GM12875 (cell line): ENCODE measurements at regions not wholly inside any gene's neighbourhood (a gene's known extent, or its start where the extent isn't known, plus 50 kb on each side); places are given as distances from the start of the nearest gene placed in this dataset.

ENCODE experiments used
- H3K4me3 ChIP-seq: one replicate; pipeline ENCODE4 v1.5.1; 2011; ENCODE audit warnings: low read depth, low read length, control low read depth
- TF ChIP-seq, protein P1 (sequence below): IDR thresholded peaks from 2 replicates; pipeline ENCODE4 v1.5.1; 2011; ENCODE audit warnings: low read depth, mild to moderate bottlenecking, control low read depth, inconsistent platforms, low read length, moderate library complexity, borderline replicate concordance; ENCODE audit not compliant: insufficient read depth

DNA sequence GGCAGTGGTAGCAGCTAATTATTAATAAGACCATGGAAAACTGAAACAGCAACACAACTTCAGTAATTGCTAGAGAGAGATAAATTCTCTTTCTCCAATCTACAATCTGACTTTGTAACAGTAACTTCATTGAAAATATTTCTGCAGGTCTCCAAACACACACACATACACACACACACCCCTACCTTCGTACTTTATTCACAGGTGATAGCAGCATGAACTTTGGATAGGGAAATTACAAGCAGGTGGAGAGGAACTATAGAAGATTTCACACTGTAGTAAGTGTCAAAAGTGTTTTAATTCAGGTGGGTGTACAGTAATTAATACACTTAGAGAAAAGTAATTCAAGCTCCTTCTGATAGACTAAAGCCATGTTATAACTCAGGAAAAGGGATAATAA lies 587.5 kb downstream of the TUSC7 start:
- TF ChIP-seq, protein P1, sequence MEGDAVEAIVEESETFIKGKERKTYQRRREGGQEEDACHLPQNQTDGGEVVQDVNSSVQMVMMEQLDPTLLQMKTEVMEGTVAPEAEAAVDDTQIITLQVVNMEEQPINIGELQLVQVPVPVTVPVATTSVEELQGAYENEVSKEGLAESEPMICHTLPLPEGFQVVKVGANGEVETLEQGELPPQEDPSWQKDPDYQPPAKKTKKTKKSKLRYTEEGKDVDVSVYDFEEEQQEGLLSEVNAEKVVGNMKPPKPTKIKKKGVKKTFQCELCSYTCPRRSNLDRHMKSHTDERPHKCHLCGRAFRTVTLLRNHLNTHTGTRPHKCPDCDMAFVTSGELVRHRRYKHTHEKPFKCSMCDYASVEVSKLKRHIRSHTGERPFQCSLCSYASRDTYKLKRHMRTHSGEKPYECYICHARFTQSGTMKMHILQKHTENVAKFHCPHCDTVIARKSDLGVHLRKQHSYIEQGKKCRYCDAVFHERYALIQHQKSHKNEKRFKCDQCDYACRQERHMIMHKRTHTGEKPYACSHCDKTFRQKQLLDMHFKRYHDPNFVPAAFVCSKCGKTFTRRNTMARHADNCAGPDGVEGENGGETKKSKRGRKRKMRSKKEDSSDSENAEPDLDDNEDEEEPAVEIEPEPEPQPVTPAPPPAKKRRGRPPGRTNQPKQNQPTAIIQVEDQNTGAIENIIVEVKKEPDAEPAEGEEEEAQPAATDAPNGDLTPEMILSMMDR: no peak
- H3K4me3 ChIP-seq: no peak overlapping the region

DNA sequence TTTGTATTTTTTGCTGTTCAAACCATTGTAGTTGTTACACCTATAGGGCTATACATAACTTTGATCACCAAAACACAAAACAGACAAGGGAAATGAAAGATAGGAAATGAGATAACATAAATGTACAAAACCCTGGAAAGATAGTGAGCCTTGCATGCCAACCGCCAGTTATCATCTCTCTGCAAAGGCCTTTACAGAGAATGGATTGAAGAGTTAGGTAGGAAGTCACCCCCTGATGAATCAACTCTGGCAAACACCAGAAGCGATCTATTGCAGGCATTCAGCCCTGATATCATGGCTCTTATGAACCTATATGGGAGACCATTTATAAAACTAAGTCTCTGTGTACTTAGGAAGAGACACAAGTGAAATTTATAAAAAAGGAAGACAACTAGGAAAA lies 588.0 kb downstream of the TUSC7 start:
- no peak overlapping the region for H3K4me3 ChIP-seq
- TF ChIP-seq, protein P1: no peak

DNA sequence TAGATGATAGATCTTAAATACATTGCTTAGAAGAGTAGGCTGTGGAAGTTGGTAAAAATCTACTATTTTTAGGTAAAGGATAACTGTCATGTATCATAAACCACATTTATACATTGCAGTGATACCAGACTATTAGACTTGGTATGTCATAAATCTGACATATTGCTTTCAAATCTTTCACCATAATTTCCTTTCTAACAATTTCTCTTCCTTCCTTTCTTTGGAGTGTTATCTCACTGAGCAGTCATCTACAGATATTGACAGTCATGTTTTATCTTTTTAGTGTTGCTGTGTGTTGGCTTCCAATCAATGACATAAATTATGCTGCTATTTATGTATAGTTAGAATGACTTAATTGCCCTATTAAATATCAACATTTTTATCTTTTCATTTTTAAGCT lies 588.7 kb downstream of the TUSC7 start:
- H3K4me3 ChIP-seq: no peak overlapping the region
- TF ChIP-seq, protein P1: no peak

DNA sequence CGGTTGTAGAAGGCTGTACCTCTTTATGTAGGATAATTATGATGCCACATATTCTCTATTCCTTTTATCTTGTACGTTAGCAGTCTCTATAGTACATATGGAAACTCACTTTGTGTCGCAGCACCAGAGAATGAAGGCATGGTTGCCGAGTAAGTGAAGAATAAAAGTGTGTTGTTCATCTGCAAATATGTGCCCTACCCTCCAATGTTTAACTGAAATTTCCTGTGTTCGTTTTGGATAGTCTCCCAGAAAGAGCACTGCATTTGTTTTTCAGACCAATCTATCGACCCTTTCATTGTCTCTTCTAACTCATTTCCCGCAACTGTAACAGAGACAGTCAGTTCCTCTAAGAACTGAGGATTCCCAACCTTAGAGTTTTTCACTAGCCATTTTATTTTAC lies 592.8 kb downstream of the TUSC7 start:
- TF ChIP-seq, protein P1: no peak
- H3K4me3 ChIP-seq: no peak overlapping the region

DNA sequence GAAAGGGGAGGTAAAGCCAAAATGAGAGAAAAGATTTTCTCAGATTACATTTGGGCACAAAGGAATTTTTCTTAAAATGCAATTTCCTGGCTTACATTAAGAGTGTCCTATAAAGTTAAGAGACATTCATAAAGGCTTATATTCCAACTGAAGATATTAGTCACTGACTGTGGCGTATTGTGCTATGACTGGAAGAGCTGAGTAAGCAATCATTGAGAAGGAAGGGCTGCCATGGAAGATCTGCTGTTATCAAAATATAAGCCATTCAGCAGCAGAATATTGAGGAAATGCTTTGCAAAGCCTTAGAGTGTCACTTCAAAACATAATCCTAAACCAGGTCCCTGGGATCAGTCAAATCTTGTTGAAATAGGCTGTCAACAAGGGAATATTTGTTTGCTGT lies 593.9 kb downstream of the TUSC7 start:
- TF ChIP-seq, protein P1: no peak
- no peak overlapping the region for H3K4me3 ChIP-seq

DNA sequence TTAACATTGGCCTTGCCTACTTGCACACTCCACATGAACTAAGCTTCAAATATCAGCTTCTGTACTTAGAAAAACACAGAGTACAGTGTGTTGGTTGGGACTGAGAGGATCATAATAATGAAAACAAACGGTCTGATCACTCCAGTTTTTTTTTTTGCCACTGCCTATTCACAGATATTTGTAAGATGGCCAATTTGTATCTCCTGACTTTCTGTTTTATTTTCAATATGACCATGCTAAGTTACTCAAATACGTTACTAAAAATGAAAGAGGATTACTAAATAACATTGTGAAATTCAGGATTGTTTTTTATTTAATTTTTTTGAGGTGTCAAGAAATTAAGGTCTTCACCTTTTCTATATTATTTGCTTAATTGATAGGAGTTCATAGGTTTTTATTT lies 595.1 kb downstream of the TUSC7 start:
- no peak overlapping the region for H3K4me3 ChIP-seq
- TF ChIP-seq, protein P1: no peak

DNA sequence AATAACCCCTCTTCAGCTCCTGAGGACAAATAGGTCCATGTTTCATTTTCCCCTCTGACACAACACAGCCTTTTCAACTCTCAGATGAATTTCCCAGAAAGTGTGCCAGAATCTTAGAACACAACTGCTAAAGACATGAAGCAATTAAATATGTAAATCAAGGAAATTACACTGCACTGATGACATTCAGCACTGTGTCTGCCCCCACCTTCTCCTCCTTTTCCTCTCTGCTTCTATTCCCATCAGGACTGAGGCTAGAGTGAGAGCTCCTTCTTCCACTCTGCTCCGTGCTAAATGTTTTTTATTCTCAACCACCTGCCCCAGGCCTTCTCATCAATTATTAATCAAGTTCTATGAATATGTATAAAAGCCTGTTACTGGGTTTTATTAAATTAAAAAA lies 596.1 kb downstream of the TUSC7 start:
- H3K4me3 ChIP-seq: no peak overlapping the region
- TF ChIP-seq, protein P1: no peak
